ENCODE measurements at regions not wholly inside any gene's neighbourhood (a gene's known extent, or its start where the extent isn't known, plus 50 kb on each side); places are given as distances from the start of the nearest gene placed in this dataset.

GRCh38 chr10:57818522-57818921, 449.2 kb downstream of the IPMK start:
- H3K4me3 ChIP-seq (ENCODE audit: low read depth, low read length), result no peak overlapping the region
- no peak for TF ChIP-seq CTCF (conservative IDR thresholded peaks at IDR 0.05; ENCODE audit: low read depth, low read length)
- DNase-seq (ENCODE audit: low read depth), result no peak

- no peak for TF ChIP-seq CTCF (conservative IDR thresholded peaks at IDR 0.05; ENCODE audit: low read depth, low read length)
- no peak for DNase-seq (ENCODE audit: low read depth)
- no peak overlapping the region for H3K4me3 ChIP-seq (ENCODE audit: low read depth, low read length)
Observed at GRCh38 chr10:57817741-57818140, 450.0 kb downstream of the IPMK start.

GRCh38 chr10:57815949-57816348, 451.7 kb downstream of the IPMK start:
- H3K4me3 ChIP-seq (ENCODE audit: low read depth, low read length), result no peak overlapping the region
- DNase-seq (ENCODE audit: low read depth), result no peak
- TF ChIP-seq CTCF (conservative IDR thresholded peaks at IDR 0.05; ENCODE audit: low read depth, low read length), result no peak

- no peak overlapping the region for H3K4me3 ChIP-seq (ENCODE audit: low read depth, low read length)
- no peak for TF ChIP-seq CTCF (conservative IDR thresholded peaks at IDR 0.05; ENCODE audit: low read depth, low read length)
- DNase-seq (ENCODE audit: low read depth), result no peak
Observed at GRCh38 chr10:57809961-57810360, 457.7 kb downstream of the IPMK start.

- no peak for TF ChIP-seq CTCF (conservative IDR thresholded peaks at IDR 0.05; ENCODE audit: low read depth, low read length)
- no peak for DNase-seq (ENCODE audit: low read depth)
Observed at GRCh38 chr10:57807906-57808305, 459.8 kb downstream of the IPMK start.

GRCh38 chr10:57806675-57807074, 461.0 kb downstream of the IPMK start:
- DNase-seq (ENCODE audit: low read depth), result no peak
- no peak for TF ChIP-seq CTCF (conservative IDR thresholded peaks at IDR 0.05; ENCODE audit: low read depth, low read length)
- no peak overlapping the region for H3K4me3 ChIP-seq (ENCODE audit: low read depth, low read length)

More at GRCh38 chr10:57807906-57808305, 459.8 kb downstream of the IPMK start:
- H3K4me3 ChIP-seq (ENCODE audit: low read depth, low read length), result no peak overlapping the region

- DNase-seq (ENCODE audit: low read depth), result no peak
- no peak overlapping the region for H3K4me3 ChIP-seq (ENCODE audit: low read depth, low read length)
- TF ChIP-seq CTCF (conservative IDR thresholded peaks at IDR 0.05; ENCODE audit: low read depth, low read length), result no peak
Observed at GRCh38 chr10:57799625-57800024, 468.1 kb downstream of the IPMK start.

Data from choroid plexus epithelial cell (primary cell).